Peyer's patch (tissue), 4 donors: ENCODE measurements at regions not wholly inside any gene's neighbourhood (a gene's known extent, or its start where the extent isn't known, plus 50 kb on each side); places are given as distances from the start of the nearest gene placed in this dataset.

Experiments
- CTCF ChIP-seq, 6 experiments: fragments of 450-650 bp in 4 of 6; fragments of 200-600 bp in 2 of 6; sonication (generic) in 1 of 6; IDR thresholded peaks; one replicate each; pipeline ENCODE4 v1.5.1; 2017 to 2019; ENCODE audit warnings: antibody characterized with exemption in 6 of 6, mild to moderate bottlenecking in 3 of 6, moderate library complexity in 1 of 6
- POLR2A ChIP-seq, 2 donors: fragments of 450-650 bp; IDR thresholded peaks; one replicate each; pipeline ENCODE4 v1.5.1; 2017; ENCODE audit warnings: antibody characterized with exemption in 2 of 2, mild to moderate bottlenecking in 2 of 2, moderate library complexity in 2 of 2

- TF ChIP-seq POLR2A (IDR thresholded peaks at IDR 0.05): no peak
- TF ChIP-seq CTCF (IDR thresholded peaks at IDR 0.05): no peak
These were observed 138.0 kb upstream of the PCGF5 start for GRCh38 chr10:91082447-91082846.
